K562 (cell line): ENCODE measurements at regions not wholly inside any gene's neighbourhood (a gene's known extent, or its start where the extent isn't known, plus 50 kb on each side); places are given as distances from the start of the nearest gene placed in this dataset.

Experiments used
- ATF7 ChIP-seq: fragments of 450-650 bp; IDR thresholded peaks from 2 replicates; pipeline ENCODE4 v1.7.1; 2014; ENCODE audit warnings: mild to moderate bottlenecking, moderate library complexity
- FOXK2 ChIP-seq, 2 experiments: fragments of 450-650 bp; IDR thresholded peaks in 1 of 2; conservative IDR thresholded peaks in 1 of 2; 2 replicates each; pipeline ENCODE4 v1.6.1; 2016; ENCODE audit warnings: low read depth in 2 of 2, mild to moderate bottlenecking in 1 of 2
- MAFF ChIP-seq: IDR thresholded peaks from 2 replicates; pipeline ENCODE4 v1.6.1; 2012; ENCODE audit warnings: low read length, improper control_type of control experiment
- MAFG ChIP-seq: fragments of 450-650 bp; conservative IDR thresholded peaks from 2 replicates; pipeline ENCODE4 v1.6.1; 2016; ENCODE audit warnings: missing genetic modification characterization, missing compliant biosample characterization
- MAFK ChIP-seq: IDR thresholded peaks from 2 replicates; pipeline ENCODE4 v1.6.1; 2011; ENCODE audit warnings: low read length, improper control_type of control experiment
- MYNN ChIP-seq, 2 experiments: sonication (generic); formaldehyde crosslinking in 1 of 2; IDR thresholded peaks; 2 replicates each; pipeline versions ENCODE4 v1.5.0 to v1.6.1; 2016 to 2020; ENCODE audit warnings: antibody characterized with exemption in 1 of 2, missing genetic modification reagents in 1 of 2
- RB1 ChIP-seq: fragments of 450-650 bp; IDR thresholded peaks from 2 replicates; pipeline ENCODE4 v1.6.1; 2017; ENCODE audit warnings: low read depth, mild to moderate bottlenecking
- SMARCC2 ChIP-seq: fragments of 450-650 bp; IDR thresholded peaks from 2 replicates; pipeline ENCODE4 v1.6.1; 2017; ENCODE audit warnings: antibody characterized with exemption, moderate library complexity, mild to moderate bottlenecking, low read depth
- ZNF282 ChIP-seq: sonication (generic); formaldehyde crosslinking; IDR thresholded peaks from 2 replicates; pipeline ENCODE4 v1.8.1; 2023; ENCODE audit warnings: missing genetic modification reagents
- ZNF3 ChIP-seq: fragments of 250-450 bp; sonication (Bioruptor Pico); IDR thresholded peaks from 2 replicates; pipeline ENCODE4 v1.5.0; 2021; ENCODE audit warnings: mild to moderate bottlenecking, moderate library complexity
- TF ChIP-seq, protein P1 (sequence below): fragments of 250-450 bp; sonication (Bioruptor Pico); IDR thresholded peaks from 2 replicates; pipeline ENCODE4 v1.5.0; 2021; ENCODE audit warnings: mild to moderate bottlenecking, moderate library complexity
- TF ChIP-seq, protein P2 (sequence below), 3 experiments: fragments of 200-800 bp in 1 of 3; fragments of 250-450 bp in 1 of 3; fragments of 450-650 bp in 1 of 3; sonication (Bioruptor Pico) in 1 of 3; sonication (Bioruptor generic) in 1 of 3; formaldehyde crosslinking in 1 of 3; IDR thresholded peaks; 2 replicates each; pipeline versions ENCODE4 v1.6.1 to v1.8.0; 2016 to 2022; ENCODE audit warnings: mild to moderate bottlenecking in 2 of 3, missing genetic modification characterization in 2 of 3, missing compliant biosample characterization in 1 of 3, moderate library complexity in 1 of 3
- TF ChIP-seq, protein P3 (sequence below): fragments of 250-450 bp; sonication (Bioruptor Pico); IDR thresholded peaks from 2 replicates; pipeline ENCODE4 v1.4.0; 2020; ENCODE audit warnings: mild to moderate bottlenecking, moderate library complexity
- TF ChIP-seq, protein P4 (sequence below), 2 experiments: fragments of 450-650 bp in 1 of 2; sonication (generic) in 1 of 2; formaldehyde crosslinking in 1 of 2; IDR thresholded peaks in 1 of 2; conservative IDR thresholded peaks in 1 of 2; 2 replicates each; pipeline versions ENCODE4 v1.6.1 to v1.8.1; 2016 to 2023; ENCODE audit warnings: mild to moderate bottlenecking in 2 of 2, moderate library complexity in 2 of 2, inconsistent platforms in 1 of 2, missing genetic modification reagents in 1 of 2

DNA sequence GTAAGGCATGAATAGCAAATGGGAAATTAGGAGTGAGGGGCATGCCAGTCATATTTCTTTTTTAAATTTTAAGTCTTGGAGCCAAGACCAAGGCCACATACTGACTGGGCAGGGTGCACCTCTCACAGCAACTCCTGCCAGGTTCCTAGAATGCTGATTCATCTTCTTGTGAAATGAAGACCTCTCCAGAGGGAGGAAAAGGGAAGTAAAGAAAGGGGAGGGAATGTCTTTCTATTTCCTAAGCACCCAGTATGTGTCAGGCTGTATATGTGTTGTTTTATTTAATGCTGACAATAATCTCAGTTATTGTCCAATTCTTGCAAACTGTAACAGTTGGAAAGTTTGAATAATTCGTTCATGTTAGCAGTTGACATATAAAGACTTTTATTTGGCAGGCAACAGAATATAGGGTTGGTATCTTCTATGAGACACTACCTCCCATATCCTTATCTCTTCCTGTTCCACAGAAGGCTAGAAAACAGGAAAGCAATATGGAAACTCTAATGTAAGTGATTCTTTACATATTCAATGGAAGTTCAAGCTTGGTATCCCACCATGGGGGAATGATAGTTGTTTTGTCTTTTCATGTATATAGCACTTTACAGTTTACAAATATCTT is 259.1 kb upstream of the USP24 start (continued):
- TF ChIP-seq, protein P1, sequence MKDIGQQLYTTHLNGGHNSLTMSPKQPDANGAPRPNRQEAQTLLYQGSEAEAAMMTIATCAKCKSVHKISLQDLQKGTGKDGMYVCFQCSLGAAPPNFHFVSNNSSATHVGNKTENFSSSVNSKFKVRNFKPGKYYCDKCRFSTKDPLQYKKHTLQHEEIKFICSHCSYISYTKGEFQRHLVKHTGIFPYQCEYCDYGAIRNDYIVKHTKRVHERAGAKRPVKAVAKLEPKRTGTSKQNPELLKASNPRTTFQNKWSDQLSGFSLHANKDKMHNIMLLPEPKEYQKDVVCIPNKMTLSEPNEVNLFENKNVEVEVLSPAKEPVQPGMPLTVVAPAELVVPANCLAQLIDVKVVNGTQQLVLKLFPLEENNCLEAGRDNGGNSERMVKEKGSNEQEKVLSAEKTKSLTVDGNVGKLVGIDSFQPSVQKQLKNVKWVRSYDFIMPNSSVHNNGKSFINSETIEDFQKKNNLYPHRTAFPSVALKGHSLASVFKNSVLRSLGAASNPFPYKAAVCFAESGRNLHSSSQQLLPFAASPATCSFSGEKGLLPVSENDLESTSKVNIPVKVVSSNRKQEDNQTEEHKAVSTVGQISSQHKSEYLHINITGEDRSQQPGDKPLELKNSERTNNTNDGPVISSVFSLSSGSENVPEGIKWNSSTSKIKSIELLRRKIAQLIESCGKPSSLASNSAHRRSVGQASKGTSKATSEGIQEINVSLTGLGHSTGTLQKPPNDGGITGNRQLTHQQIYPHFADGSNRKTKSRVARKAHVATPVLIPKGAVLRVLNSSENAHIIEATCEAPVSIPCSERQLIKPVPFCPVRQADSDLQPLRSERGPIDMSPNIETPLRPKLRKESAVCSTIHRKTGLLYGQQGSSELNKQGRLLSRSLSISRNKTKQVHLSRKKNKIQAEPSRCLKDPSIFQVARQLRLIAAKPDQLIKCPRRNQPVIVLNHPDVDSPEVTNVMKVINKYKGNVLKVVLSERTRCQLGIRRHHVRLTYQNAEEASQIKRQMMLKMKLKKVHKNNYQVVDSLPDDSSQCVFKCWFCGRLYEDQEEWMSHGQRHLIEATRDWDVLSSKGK: no peak
- TF ChIP-seq MAFK: peak; percentile 72
- TF ChIP-seq MAFG: peak; percentile 90
- TF ChIP-seq MYNN (IDR thresholded peaks at IDR 0.05): 0 out of 2 replicates have a peak, but pooled peaks have one; percentile 21
- TF ChIP-seq MYNN (CRISPR knock-in tag; IDR thresholded peaks at IDR 0.05): no peak
- TF ChIP-seq MAFF: peak; percentile 81
- peak; percentile 51; the same call in 1 of the 2 replicates for TF ChIP-seq ATF7
- TF ChIP-seq, protein P2, sequence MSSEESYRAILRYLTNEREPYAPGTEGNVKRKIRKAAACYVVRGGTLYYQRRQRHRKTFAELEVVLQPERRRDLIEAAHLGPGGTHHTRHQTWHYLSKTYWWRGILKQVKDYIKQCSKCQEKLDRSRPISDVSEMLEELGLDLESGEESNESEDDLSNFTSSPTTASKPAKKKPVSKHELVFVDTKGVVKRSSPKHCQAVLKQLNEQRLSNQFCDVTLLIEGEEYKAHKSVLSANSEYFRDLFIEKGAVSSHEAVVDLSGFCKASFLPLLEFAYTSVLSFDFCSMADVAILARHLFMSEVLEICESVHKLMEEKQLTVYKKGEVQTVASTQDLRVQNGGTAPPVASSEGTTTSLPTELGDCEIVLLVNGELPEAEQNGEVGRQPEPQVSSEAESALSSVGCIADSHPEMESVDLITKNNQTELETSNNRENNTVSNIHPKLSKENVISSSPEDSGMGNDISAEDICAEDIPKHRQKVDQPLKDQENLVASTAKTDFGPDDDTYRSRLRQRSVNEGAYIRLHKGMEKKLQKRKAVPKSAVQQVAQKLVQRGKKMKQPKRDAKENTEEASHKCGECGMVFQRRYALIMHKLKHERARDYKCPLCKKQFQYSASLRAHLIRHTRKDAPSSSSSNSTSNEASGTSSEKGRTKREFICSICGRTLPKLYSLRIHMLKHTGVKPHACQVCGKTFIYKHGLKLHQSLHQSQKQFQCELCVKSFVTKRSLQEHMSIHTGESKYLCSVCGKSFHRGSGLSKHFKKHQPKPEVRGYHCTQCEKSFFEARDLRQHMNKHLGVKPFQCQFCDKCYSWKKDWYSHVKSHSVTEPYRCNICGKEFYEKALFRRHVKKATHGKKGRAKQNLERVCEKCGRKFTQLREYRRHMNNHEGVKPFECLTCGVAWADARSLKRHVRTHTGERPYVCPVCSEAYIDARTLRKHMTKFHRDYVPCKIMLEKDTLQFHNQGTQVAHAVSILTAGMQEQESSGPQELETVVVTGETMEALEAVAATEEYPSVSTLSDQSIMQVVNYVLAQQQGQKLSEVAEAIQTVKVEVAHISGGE (CRISPR knock-in tag; IDR thresholded peaks at IDR 0.05): 0 out of 6 replicates have a peak, but pooled peaks of 1 of the 3 experiments have one; percentile 23
- TF ChIP-seq SMARCC2: peak; percentile 82
- TF ChIP-seq ZNF282: no peak
- no peak; a peak in 1 of 4 replicates for TF ChIP-seq FOXK2 (conservative IDR thresholded peaks at IDR 0.05 in 1 of 2, IDR thresholded peaks at IDR 0.05 in 1 of 2; ENCODE audit: low read depth in 2 of 2)
- TF ChIP-seq ZNF3 (CRISPR knock-in tag): no peak
- no peak for TF ChIP-seq RB1
- TF ChIP-seq, protein P3, sequence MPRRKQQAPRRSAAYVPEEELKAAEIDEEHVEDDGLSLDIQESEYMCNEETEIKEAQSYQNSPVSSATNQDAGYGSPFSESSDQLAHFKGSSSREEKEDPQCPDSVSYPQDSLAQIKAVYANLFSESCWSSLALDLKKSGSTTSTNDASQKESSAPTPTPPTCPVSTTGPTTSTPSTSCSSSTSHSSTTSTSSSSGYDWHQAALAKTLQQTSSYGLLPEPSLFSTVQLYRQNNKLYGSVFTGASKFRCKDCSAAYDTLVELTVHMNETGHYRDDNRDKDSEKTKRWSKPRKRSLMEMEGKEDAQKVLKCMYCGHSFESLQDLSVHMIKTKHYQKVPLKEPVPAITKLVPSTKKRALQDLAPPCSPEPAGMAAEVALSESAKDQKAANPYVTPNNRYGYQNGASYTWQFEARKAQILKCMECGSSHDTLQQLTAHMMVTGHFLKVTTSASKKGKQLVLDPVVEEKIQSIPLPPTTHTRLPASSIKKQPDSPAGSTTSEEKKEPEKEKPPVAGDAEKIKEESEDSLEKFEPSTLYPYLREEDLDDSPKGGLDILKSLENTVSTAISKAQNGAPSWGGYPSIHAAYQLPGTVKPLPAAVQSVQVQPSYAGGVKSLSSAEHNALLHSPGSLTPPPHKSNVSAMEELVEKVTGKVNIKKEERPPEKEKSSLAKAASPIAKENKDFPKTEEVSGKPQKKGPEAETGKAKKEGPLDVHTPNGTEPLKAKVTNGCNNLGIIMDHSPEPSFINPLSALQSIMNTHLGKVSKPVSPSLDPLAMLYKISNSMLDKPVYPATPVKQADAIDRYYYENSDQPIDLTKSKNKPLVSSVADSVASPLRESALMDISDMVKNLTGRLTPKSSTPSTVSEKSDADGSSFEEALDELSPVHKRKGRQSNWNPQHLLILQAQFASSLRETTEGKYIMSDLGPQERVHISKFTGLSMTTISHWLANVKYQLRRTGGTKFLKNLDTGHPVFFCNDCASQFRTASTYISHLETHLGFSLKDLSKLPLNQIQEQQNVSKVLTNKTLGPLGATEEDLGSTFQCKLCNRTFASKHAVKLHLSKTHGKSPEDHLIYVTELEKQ (CRISPR knock-in tag): no peak
- TF ChIP-seq, protein P4, sequence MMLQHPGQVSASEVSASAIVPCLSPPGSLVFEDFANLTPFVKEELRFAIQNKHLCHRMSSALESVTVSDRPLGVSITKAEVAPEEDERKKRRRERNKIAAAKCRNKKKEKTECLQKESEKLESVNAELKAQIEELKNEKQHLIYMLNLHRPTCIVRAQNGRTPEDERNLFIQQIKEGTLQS (IDR thresholded peaks at IDR 0.05): 0 out of 2 replicates have a peak, but pooled peaks have one; percentile 10
- TF ChIP-seq, protein P4 (CRISPR knock-in tag; conservative IDR thresholded peaks at IDR 0.05): no peak
